ENCODE measurements at regions not wholly inside any gene's neighbourhood (a gene's known extent, or its start where the extent isn't known, plus 50 kb on each side); places are given as distances from the start of the nearest gene placed in this dataset.

DNA sequence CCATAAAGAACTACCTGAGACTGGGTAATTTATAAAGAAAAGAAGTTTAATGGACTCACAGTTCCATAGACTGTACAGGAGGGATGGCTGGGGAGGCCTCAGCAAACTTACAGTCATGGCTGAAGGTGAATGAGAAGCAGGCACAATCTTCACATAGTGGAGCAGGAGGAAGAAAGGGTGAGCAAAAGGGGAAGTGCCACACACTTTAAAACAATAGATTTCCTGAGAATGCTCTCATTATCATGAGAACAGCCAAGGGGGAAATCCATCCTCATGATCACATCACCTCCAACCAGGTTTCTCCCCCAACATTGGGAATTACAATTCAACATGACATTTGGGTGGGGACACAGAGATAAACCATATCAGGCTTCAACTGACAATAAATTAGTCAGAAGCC is 664.9 kb downstream of the TAF11L14 start:
- no peak overlapping the region for H3K4me3 ChIP-seq (replicated peaks; ENCODE audit: low read depth, low read length)
- no peak for DNase-seq (ENCODE audit: extremely low read depth, low read depth)
- TF ChIP-seq, protein P1, sequence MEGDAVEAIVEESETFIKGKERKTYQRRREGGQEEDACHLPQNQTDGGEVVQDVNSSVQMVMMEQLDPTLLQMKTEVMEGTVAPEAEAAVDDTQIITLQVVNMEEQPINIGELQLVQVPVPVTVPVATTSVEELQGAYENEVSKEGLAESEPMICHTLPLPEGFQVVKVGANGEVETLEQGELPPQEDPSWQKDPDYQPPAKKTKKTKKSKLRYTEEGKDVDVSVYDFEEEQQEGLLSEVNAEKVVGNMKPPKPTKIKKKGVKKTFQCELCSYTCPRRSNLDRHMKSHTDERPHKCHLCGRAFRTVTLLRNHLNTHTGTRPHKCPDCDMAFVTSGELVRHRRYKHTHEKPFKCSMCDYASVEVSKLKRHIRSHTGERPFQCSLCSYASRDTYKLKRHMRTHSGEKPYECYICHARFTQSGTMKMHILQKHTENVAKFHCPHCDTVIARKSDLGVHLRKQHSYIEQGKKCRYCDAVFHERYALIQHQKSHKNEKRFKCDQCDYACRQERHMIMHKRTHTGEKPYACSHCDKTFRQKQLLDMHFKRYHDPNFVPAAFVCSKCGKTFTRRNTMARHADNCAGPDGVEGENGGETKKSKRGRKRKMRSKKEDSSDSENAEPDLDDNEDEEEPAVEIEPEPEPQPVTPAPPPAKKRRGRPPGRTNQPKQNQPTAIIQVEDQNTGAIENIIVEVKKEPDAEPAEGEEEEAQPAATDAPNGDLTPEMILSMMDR (IDR thresholded peaks at IDR 0.05; ENCODE audit: low read depth, low read length, missing control alignments) = no peak

DNA sequence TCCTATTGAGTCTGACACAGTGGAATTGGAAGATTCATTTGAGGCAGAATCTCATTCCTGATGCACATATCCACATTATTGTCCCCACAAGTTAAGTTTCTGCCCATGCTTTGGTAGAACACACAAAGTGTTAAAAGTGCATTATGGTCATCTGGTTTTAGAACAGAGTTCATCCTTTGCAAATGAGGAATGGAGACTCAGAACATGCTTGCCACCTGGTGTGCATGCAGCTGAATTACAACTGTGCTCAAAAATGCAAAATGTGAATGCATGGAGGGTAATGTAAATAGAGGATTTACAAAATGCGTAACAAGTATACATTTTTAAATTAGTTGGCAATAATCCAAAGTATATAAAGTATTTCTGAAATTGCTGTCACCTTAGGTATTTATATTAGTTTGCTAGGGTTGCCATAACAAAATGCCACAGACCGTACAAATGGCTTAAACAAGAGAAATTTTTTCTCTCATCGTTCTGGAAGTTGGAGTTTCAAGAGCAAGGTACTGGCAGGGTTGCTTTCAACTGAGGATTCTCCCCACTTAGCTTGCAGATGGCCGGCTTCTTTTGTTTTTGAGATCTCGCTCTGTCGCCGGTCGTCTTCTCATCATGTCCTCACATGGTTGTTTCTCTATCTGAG is 671.1 kb downstream of the TAF11L14 start:
- H3K4me3 ChIP-seq (replicated peaks; ENCODE audit: low read depth, low read length) = no peak overlapping the region
- TF ChIP-seq, protein P1 (IDR thresholded peaks at IDR 0.05; ENCODE audit: low read depth, low read length, missing control alignments) = peak; percentile 52
- no peak for DNase-seq (ENCODE audit: extremely low read depth, low read depth)

DNA sequence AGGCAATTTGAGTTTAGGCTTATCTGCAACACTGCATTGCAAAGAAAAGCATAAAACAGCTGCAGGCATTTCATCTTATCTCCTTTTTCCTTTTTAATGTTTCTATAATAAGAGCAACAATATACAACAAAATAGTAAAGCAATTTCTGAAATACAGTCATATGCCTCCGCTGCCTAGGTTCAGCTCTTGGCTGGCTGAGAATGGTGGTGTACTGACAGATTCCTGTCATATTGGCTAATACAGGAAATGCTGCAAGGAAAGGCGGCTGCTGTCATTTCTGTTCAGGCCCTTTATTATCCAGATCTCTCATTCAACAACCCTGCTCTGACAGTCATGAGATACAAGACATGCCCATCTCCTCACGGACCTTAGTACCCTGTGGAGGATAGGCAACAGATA is 677.0 kb downstream of the TAF11L14 start:
- DNase-seq (ENCODE audit: extremely low read depth, low read depth) = no peak
- TF ChIP-seq, protein P1 (IDR thresholded peaks at IDR 0.05; ENCODE audit: low read depth, low read length, missing control alignments) = no peak
- H3K4me3 ChIP-seq (replicated peaks; ENCODE audit: low read depth, low read length) = no peak overlapping the region

DNA sequence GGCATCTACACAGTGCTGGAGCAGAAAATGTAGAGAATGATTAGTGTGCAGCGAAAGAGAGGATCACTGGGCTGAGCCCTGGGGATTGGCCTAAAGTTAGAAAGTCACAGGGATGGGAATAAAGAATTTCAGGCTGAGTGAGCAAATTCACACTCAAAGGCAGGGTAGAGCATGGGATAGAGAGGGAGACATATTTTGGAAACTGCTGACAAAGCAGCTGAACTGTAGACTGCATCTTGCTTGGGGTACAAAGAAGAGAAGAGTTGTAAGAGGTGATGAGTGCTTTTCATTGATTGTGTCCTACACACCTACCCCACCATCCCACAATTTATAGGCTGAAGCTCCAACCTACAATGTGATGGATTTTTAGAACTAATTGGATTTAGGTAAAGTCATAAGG is 677.8 kb downstream of the TAF11L14 start:
- no peak for DNase-seq (ENCODE audit: extremely low read depth, low read depth)
- TF ChIP-seq, protein P1 (IDR thresholded peaks at IDR 0.05; ENCODE audit: low read depth, low read length, missing control alignments) = no peak
- H3K4me3 ChIP-seq (replicated peaks; ENCODE audit: low read depth, low read length) = no peak overlapping the region

DNA sequence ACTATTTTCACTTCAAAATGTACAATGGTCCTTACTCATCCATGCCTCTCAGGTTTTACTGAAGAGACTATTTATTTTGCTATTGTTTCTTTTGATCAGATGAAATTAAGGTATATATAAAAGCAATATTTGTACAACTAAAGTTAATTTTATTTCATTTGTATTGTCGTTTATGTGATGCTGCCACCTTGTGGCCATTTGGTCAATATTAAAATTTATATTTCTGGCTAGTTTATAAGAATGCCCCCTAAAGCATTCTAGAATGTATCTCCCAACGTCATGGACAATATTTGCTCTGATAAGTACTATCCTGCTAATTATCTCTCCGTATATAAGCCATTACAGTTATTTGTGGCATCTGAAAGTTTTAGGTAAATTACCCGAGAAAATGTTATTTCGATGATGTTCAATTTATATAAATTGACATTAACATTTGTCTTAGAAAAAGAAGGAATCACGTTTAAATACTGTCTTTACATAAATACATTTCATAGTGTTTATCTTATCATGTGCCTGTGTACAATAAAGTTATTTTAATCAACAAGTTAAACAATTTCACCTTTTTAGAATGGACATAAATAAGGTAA is 680.0 kb downstream of the TAF11L14 start:
- DNase-seq (ENCODE audit: extremely low read depth, low read depth) = no peak
- TF ChIP-seq, protein P1 (IDR thresholded peaks at IDR 0.05; ENCODE audit: low read depth, low read length, missing control alignments) = no peak
- no peak overlapping the region for H3K4me3 ChIP-seq (replicated peaks; ENCODE audit: low read depth, low read length)

DNA sequence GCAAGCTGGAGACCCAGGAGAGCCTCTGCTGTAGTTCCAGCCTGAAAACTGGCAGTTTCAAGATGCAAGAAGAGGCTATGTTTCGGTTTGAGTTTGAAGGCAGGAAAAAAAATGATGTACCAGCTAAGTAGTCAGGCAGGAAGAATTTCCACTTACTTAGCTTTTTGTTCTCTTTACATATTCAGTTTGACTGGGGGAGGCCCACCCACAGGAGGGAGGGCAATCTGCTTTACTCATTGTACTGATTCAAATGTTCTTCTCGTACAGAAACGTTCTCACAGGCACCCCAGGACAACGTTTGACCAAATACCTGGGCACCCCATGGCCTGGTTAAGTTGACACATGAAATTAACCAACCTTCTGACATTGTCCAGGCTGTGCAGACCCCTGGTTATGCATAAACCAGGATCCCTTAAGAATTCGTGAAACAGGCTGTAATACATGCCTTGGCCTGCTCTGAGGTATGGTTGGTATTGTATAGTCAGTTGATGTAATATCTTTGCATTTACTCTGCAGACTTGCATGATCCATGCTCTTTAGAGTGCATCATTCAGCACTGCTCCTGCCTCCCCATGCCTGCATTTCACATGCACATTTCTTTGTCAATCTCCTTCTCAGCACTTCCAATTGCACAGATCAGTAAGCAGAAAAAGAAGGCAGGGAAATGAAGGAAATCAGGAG is 687.1 kb downstream of the TAF11L14 start:
- TF ChIP-seq, protein P1 (IDR thresholded peaks at IDR 0.05; ENCODE audit: low read depth, low read length, missing control alignments) = no peak
- no peak overlapping the region for H3K4me3 ChIP-seq (replicated peaks; ENCODE audit: low read depth, low read length)
- DNase-seq (ENCODE audit: extremely low read depth, low read depth) = no peak

All from HFF-Myc (cell line).